Loucy (cell line): ENCODE measurements at regions not wholly inside any gene's neighbourhood (a gene's known extent, or its start where the extent isn't known, plus 50 kb on each side); places are given as distances from the start of the nearest gene placed in this dataset.

Source experiments
- H2AFZ ChIP-seq: fragments of 200-600 bp; sonication (generic); 2 replicates; pipeline ENCODE4 v1.6.0; 2016; ENCODE audit warnings: antibody characterized with exemption, mild to moderate bottlenecking, low read length, moderate library complexity
- H3F3A ChIP-seq: fragments of 200-600 bp; 2 replicates; pipeline ENCODE4 v1.6.0; 2016; ENCODE audit warnings: antibody characterized with exemption, low read depth, mild to moderate bottlenecking
- H3K27me3 ChIP-seq: fragments of 200-600 bp; sonication (generic); 2 replicates; pipeline ENCODE4 v1.6.1; 2014; ENCODE audit warnings: low read length, mild to moderate bottlenecking; ENCODE audit not compliant: insufficient read depth, poor library complexity, severe bottlenecking
- H3K36me3 ChIP-seq: fragments of 200-600 bp; sonication (generic); 2 replicates; pipeline ENCODE4 v1.6.1; 2016; ENCODE audit warnings: low read length; ENCODE audit not compliant: insufficient read depth
- H3K4me1 ChIP-seq: fragments of 200-600 bp; sonication (generic); 2 replicates; pipeline ENCODE4 v1.5.1; 2014; ENCODE audit warnings: low read length, mild to moderate bottlenecking; ENCODE audit not compliant: insufficient read depth, poor library complexity, severe bottlenecking
- H3K4me2 ChIP-seq: fragments of 200-600 bp; sonication (generic); 2 replicates; pipeline ENCODE4 v1.6.0; 2014; ENCODE audit warnings: antibody characterized with exemption, low read length, low read depth, mild to moderate bottlenecking; ENCODE audit not compliant: poor library complexity, severe bottlenecking
- H3K4me3 ChIP-seq: fragments of 200-600 bp; sonication (generic); 2 replicates; pipeline ENCODE4 v1.5.1; 2014; ENCODE audit warnings: low read length, mild to moderate bottlenecking, mixed read lengths; ENCODE audit not compliant: poor library complexity, severe bottlenecking
- H3K79me2 ChIP-seq: fragments of 200-600 bp; sonication (generic); 2 replicates; pipeline ENCODE4 v1.6.1; 2014; ENCODE audit warnings: low read length; ENCODE audit not compliant: insufficient read depth
- H3K9ac ChIP-seq: fragments of 200-600 bp; sonication (generic); 2 replicates; pipeline ENCODE4 v1.6.0; 2014; ENCODE audit warnings: mild to moderate bottlenecking, low read depth, low read length, moderate library complexity; ENCODE audit not compliant: poor library complexity, severe bottlenecking
- H3K9me2 ChIP-seq: fragments of 200-600 bp; sonication (generic); replicated peaks from 2 replicates; pipeline ENCODE4 v1.6.1; 2016; ENCODE audit warnings: low read depth, low read length, mixed read lengths
- H3K9me3 ChIP-seq: fragments of 200-600 bp; sonication (generic); 2 replicates; pipeline ENCODE4 v1.6.1; 2014; ENCODE audit warnings: mild to moderate bottlenecking, antibody characterized with exemption, low read length, low read depth; ENCODE audit not compliant: insufficient read depth
- H4K20me1 ChIP-seq: fragments of 200-600 bp; sonication (generic); 2 replicates; pipeline ENCODE4 v1.6.0; 2014; ENCODE audit warnings: antibody characterized with exemption, low read length, mild to moderate bottlenecking; ENCODE audit not compliant: insufficient read depth, poor library complexity, severe bottlenecking
- EZH2phosphoT487 ChIP-seq: fragments of 200-600 bp; IDR thresholded peaks from 2 replicates; pipeline ENCODE4 v1.6.1; 2018; ENCODE audit warnings: antibody characterized with exemption, mild to moderate bottlenecking, moderate library complexity, borderline replicate concordance
- TF ChIP-seq, protein P1 (sequence below): fragments of 200-600 bp; sonication (generic); conservative IDR thresholded peaks from 2 replicates; pipeline ENCODE4 v1.5.1; 2014; ENCODE audit warnings: mild to moderate bottlenecking, antibody characterized with exemption, low read length

- TF ChIP-seq, protein P1, sequence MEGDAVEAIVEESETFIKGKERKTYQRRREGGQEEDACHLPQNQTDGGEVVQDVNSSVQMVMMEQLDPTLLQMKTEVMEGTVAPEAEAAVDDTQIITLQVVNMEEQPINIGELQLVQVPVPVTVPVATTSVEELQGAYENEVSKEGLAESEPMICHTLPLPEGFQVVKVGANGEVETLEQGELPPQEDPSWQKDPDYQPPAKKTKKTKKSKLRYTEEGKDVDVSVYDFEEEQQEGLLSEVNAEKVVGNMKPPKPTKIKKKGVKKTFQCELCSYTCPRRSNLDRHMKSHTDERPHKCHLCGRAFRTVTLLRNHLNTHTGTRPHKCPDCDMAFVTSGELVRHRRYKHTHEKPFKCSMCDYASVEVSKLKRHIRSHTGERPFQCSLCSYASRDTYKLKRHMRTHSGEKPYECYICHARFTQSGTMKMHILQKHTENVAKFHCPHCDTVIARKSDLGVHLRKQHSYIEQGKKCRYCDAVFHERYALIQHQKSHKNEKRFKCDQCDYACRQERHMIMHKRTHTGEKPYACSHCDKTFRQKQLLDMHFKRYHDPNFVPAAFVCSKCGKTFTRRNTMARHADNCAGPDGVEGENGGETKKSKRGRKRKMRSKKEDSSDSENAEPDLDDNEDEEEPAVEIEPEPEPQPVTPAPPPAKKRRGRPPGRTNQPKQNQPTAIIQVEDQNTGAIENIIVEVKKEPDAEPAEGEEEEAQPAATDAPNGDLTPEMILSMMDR, result no peak
- no peak for TF ChIP-seq EZH2phosphoT487
- Histone ChIP-seq H3K27me3 (no peaks in the 10 kb centered on the region), H3K79me2 (no peaks in the 10 kb centered on the region), H3K4me1 (peaks cover 24% of the 10 kb centered on the region), H3K9me3 (no peaks in the 10 kb centered on the region), H3K36me3 (no peaks in the 10 kb centered on the region), H3K9ac (no peak overlapping the region), H3K4me3 (no peak overlapping the region), H2AFZ (no peak overlapping the region), H4K20me1 (no peaks in the 10 kb centered on the region), H3K9me2 (no peaks in the 10 kb centered on the region), H3K4me2 (no peak overlapping the region), H3F3A (no peaks in the 10 kb centered on the region)
These were observed 91.6 kb downstream of the LINC00237 start for GRCh38 chr20:21014528-21014927.

- Histone ChIP-seq H3K9ac (no peak overlapping the region), H3K79me2 (no peaks in the 10 kb centered on the region)
- TF ChIP-seq, protein P1, result no peak
- TF ChIP-seq EZH2phosphoT487, result no peak
These were observed 97.2 kb downstream of the LINC00237 start for GRCh38 chr20:21008951-21009350.

DNA sequence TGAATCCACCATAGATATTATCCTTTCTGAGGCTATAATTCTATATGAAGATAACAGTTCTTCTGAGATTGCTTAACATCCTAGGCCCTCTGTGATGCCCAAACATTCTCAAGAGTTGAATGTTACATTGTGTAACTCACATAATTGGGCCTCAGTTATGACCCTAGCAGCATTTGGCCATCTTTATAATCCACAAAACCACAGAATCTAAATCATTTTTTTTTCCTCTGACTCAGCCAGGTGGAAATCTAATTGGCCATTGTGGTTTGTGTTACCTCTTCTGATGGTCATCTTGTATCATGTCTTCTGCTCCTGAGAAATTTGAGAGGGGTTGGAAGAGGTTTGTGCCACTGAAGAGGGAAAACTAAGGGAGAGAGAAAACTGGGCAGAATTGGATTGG, 99.5 kb downstream of the LINC00237 start:
- Histone ChIP-seq H4K20me1 (no peaks in the 10 kb centered on the region), H3K9ac (no peak overlapping the region), H3K27me3 (no peaks in the 10 kb centered on the region), H3K4me1 (no peaks in the 10 kb centered on the region), H3F3A (no peaks in the 10 kb centered on the region), H3K9me2 (no peaks in the 10 kb centered on the region), H3K4me2 (no peak overlapping the region), H3K36me3 (no peaks in the 10 kb centered on the region), H2AFZ (no peak overlapping the region), H3K79me2 (no peaks in the 10 kb centered on the region), H3K9me3 (no peaks in the 10 kb centered on the region), H3K4me3 (no peak overlapping the region)
- TF ChIP-seq, protein P1, result no peak
- TF ChIP-seq EZH2phosphoT487, result no peak

More at GRCh38 chr20:21008951-21009350, 97.2 kb downstream of the LINC00237 start:
- no peaks in the 10 kb centered on the region for H3K27me3 ChIP-seq
- H2AFZ ChIP-seq, result no peak overlapping the region
- no peak overlapping the region for H3K4me2 ChIP-seq
- H4K20me1 ChIP-seq, result no peaks in the 10 kb centered on the region
- no peak overlapping the region for H3K4me3 ChIP-seq
- no peaks in the 10 kb centered on the region for H3F3A ChIP-seq
- H3K4me1 ChIP-seq, result no peaks in the 10 kb centered on the region
- no peaks in the 10 kb centered on the region for H3K36me3 ChIP-seq
- H3K9me3 ChIP-seq, result no peaks in the 10 kb centered on the region
- no peaks in the 10 kb centered on the region for H3K9me2 ChIP-seq
